ENCODE measurements at regions not wholly inside any gene's neighbourhood (a gene's known extent, or its start where the extent isn't known, plus 50 kb on each side); places are given as distances from the start of the nearest gene placed in this dataset.

DNA sequence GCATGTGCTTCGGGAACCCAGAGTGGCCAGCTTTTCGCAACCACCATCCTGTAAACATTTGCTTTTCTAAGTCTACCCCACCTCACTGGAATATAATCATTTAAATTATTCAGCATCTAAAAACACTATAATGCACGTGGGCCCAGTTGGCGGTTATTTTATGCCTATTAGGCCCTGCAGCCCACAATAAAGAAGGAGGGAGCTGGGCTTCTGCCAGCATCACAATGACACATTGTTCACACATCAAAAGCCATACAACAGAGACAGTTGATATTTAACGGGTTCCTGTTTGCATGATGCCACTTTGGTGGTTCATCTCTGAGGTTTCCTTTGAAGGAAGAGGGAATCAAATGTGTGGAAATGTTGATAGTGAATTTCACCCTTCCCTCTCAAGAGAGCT is 916.0 kb upstream of the CELF4 start:
- TF ChIP-seq, protein P1, sequence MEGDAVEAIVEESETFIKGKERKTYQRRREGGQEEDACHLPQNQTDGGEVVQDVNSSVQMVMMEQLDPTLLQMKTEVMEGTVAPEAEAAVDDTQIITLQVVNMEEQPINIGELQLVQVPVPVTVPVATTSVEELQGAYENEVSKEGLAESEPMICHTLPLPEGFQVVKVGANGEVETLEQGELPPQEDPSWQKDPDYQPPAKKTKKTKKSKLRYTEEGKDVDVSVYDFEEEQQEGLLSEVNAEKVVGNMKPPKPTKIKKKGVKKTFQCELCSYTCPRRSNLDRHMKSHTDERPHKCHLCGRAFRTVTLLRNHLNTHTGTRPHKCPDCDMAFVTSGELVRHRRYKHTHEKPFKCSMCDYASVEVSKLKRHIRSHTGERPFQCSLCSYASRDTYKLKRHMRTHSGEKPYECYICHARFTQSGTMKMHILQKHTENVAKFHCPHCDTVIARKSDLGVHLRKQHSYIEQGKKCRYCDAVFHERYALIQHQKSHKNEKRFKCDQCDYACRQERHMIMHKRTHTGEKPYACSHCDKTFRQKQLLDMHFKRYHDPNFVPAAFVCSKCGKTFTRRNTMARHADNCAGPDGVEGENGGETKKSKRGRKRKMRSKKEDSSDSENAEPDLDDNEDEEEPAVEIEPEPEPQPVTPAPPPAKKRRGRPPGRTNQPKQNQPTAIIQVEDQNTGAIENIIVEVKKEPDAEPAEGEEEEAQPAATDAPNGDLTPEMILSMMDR (IDR thresholded peaks at IDR 0.05), result no peak
- no peak for TF ChIP-seq EP300 (IDR thresholded peaks at IDR 0.05)
